ENCODE measurements at regions not wholly inside any gene's neighbourhood (a gene's known extent, or its start where the extent isn't known, plus 50 kb on each side); places are given as distances from the start of the nearest gene placed in this dataset.

DNA sequence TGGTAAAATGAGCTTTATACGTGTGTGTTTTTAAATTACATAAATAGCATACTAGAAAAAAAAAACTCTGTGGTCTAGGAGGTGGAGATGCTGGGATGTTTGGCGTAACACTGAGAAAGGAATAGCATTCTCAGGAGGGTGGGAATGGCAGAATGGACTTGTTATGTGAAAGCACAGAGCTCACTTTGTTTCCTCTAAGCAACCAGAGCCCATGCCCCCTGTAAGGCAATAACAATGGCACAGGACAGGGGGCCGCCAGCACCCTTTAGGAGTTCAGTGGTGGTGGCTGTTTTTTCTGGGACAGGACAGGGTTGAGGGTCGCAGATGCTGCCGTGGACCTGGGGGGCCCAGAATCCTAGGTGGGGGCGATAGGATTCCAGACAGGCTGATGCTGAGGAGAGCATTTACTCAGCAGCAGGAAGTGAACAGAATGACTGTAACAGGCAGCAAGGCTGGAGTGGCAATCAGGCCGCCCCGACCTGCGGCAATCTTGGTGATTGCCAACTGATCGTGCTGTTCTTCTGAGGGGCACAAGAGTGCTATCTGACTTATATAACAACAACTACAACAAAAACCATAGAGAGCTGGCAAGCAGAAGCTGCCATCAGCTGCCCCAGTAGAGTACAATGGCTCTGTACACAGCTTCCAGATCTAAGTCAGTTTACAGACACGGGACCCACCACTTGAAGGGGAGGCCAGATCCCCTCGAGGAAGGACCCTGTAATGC lies 160.4 kb downstream of the UACA start:
- Histone ChIP-seq H3K27ac (ENCODE audit: control insufficient read depth, insufficient read depth) (no peak overlapping the region), H3K4me3 (no peak overlapping the region), H3K4me2 (ENCODE audit: control insufficient read depth, insufficient read depth) (no peak overlapping the region), H4K20me1 (ENCODE audit: control insufficient read depth, insufficient read depth) (no peaks in the 10 kb centered on the region), H3K9me3 (replicated peaks; ENCODE audit: control insufficient read depth, insufficient read depth, low read length) (no peaks in the 10 kb centered on the region), H3K79me2 (ENCODE audit: control insufficient read depth, insufficient read depth, low read length) (no peaks in the 10 kb centered on the region), H2AFZ (ENCODE audit: control insufficient read depth, low read depth, low read length) (no peak overlapping the region), H3K9ac (ENCODE audit: control insufficient read depth, insufficient read depth, low read length) (no peak overlapping the region), H3K27me3 (replicated peaks in 1 of 2; ENCODE audit: control insufficient read depth in 2 of 2, insufficient read depth in 2 of 2, low read length in 1 of 2) (peaks cover 0 to 2% of the 10 kb centered on the region in 2 experiments; a peak in 3 of 4 replicates), H3K36me3 (ENCODE audit: control insufficient read depth in 2 of 2, insufficient read depth in 2 of 2, low read length in 1 of 2) (no peaks in the 10 kb centered on the region), H3K4me1 (ENCODE audit: control insufficient read depth, insufficient read depth, low read length) (no peaks in the 10 kb centered on the region)
- FAIRE-seq (no peak), ATAC-seq (no peak), DNase-seq (ENCODE audit: low read depth, low spot score) (no peak)
- no TSS peak for BruUV-seq (replicated peaks)
- WGBS (ENCODE audit: insufficient coverage, insufficient replicate concordance, low lambda C conversion rate, missing lambda C conversion rate), result 36% methylated on average over 12 of the region's 12 CpGs
- ChIA-PET RAD21 (ENCODE audit: unreplicated experiment) (no interaction called here), SMC1A (ENCODE audit: uncharacterized antibody, unreplicated experiment) (interaction anchor here (0.7 kb wide), 1 partner anchor 98 kb away, joined by 3 read pairs; no protein-coding TSS in a partner anchor), CTCF (interaction anchor here (0.7 to 1.2 kb wide), 2 partner anchors 11 to 81 kb away, joined by 3 read pairs; no protein-coding TSS in a partner anchor), POLR2A (interaction anchor here (0.6 kb wide), 1 partner anchor 74 kb away, joined by 3 read pairs; no protein-coding TSS in a partner anchor)
- in situ Hi-C loops (cut with MboI) (loop anchor here (5.0 kb wide), 1 partner anchor 49 kb away; no protein-coding TSS in a partner anchor), intact Hi-C loops (cut with micrococcal nuclease; ENCODE audit: unreplicated experiment) (no loop called here)
- TF ChIP-seq, protein P1, sequence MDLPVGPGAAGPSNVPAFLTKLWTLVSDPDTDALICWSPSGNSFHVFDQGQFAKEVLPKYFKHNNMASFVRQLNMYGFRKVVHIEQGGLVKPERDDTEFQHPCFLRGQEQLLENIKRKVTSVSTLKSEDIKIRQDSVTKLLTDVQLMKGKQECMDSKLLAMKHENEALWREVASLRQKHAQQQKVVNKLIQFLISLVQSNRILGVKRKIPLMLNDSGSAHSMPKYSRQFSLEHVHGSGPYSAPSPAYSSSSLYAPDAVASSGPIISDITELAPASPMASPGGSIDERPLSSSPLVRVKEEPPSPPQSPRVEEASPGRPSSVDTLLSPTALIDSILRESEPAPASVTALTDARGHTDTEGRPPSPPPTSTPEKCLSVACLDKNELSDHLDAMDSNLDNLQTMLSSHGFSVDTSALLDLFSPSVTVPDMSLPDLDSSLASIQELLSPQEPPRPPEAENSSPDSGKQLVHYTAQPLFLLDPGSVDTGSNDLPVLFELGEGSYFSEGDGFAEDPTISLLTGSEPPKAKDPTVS (IDR thresholded peaks at IDR 0.05; ENCODE audit: low read depth, low read length), result no peak
- no peak for TF ChIP-seq ZBTB40 (IDR thresholded peaks at IDR 0.05; ENCODE audit: borderline replicate concordance)
- TF ChIP-seq TCF7 (IDR thresholded peaks at IDR 0.05; ENCODE audit: borderline replicate concordance), result no peak
- TF ChIP-seq RELA (IDR thresholded peaks at IDR 0.05; ENCODE audit: borderline replicate concordance, partially characterized antibody), result no peak
- TF ChIP-seq BCL11A (IDR thresholded peaks at IDR 0.05; ENCODE audit: low read depth, low read length), result no peak
- TF ChIP-seq SREBF1 (IDR thresholded peaks at IDR 0.05; ENCODE audit: low read length), result no peak
- TF ChIP-seq MYB (IDR thresholded peaks at IDR 0.05; ENCODE audit: borderline replicate concordance, low read depth, low read length), result no peak
- TF ChIP-seq, protein P2, sequence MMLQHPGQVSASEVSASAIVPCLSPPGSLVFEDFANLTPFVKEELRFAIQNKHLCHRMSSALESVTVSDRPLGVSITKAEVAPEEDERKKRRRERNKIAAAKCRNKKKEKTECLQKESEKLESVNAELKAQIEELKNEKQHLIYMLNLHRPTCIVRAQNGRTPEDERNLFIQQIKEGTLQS (IDR thresholded peaks at IDR 0.05; ENCODE audit: borderline replicate concordance, extremely low read depth, low read depth, low read length), result no peak
- TF ChIP-seq, protein P3, sequence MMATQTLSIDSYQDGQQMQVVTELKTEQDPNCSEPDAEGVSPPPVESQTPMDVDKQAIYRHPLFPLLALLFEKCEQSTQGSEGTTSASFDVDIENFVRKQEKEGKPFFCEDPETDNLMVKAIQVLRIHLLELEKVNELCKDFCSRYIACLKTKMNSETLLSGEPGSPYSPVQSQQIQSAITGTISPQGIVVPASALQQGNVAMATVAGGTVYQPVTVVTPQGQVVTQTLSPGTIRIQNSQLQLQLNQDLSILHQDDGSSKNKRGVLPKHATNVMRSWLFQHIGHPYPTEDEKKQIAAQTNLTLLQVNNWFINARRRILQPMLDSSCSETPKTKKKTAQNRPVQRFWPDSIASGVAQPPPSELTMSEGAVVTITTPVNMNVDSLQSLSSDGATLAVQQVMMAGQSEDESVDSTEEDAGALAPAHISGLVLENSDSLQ (IDR thresholded peaks at IDR 0.05), result no peak
- TF ChIP-seq ELK1 (IDR thresholded peaks at IDR 0.05; ENCODE audit: low read depth, low read length), result no peak
- TF ChIP-seq RBBP5 (conservative IDR thresholded peaks at IDR 0.05), result no peak
- TF ChIP-seq SPI1 (IDR thresholded peaks at IDR 0.05; ENCODE audit: borderline replicate concordance, insufficient read depth, low read depth, low read length), result no peak
- no peak for TF ChIP-seq NFYA (IDR thresholded peaks at IDR 0.05; ENCODE audit: borderline replicate concordance, low read depth, low read length)
- TF ChIP-seq RAD51 (IDR thresholded peaks at IDR 0.05), result no peak
